ENCODE measurements at regions not wholly inside any gene's neighbourhood (a gene's known extent, or its start where the extent isn't known, plus 50 kb on each side); places are given as distances from the start of the nearest gene placed in this dataset.

DNA sequence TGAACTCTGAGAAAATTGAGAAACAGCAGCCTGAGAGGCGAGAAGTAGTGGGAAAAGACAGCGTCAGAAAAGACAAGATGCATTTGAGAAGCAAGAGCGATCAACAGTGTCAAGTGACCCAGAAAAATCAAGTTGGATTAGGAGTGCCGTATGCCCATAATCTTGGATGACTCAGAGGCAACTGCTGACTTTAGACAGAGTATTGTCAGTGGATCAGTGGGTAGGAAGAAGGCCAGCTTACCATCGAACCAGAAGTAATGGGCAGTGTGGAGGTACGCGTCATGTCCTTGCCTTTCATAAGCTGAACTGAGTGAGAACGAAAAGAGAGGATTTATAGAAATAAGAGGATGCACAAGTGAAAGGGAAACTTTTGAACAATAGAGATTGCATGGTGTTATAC lies 151.0 kb upstream of the NAV3 start:
- no peak for TF ChIP-seq POLR2AphosphoS5 (IDR thresholded peaks at IDR 0.05; ENCODE audit: low read depth, low read length)
- TF ChIP-seq POLR2A (IDR thresholded peaks at IDR 0.05; ENCODE audit: low read depth, low read length) = no peak
- TF ChIP-seq TAF1 (IDR thresholded peaks at IDR 0.05; ENCODE audit: borderline replicate concordance, low read depth, low read length) = no peak

Measured in GM12892 (cell line).